HPDE6-E6E7 (cell line): ENCODE measurements at regions not wholly inside any gene's neighbourhood (a gene's known extent, or its start where the extent isn't known, plus 50 kb on each side); places are given as distances from the start of the nearest gene placed in this dataset.
"Not testable (repeated sequence)": the region's sequence is repeated elsewhere in the genome, so short reads cannot be mapped to it uniquely, and the experiment has no call there.

ENCODE experiments used
- DNase-seq: peaks from one replicate; pipeline ENCODE4 v3.0.0; 2011; ENCODE audit warnings: missing footprints; ENCODE audit errors: extremely low spot score

DNA sequence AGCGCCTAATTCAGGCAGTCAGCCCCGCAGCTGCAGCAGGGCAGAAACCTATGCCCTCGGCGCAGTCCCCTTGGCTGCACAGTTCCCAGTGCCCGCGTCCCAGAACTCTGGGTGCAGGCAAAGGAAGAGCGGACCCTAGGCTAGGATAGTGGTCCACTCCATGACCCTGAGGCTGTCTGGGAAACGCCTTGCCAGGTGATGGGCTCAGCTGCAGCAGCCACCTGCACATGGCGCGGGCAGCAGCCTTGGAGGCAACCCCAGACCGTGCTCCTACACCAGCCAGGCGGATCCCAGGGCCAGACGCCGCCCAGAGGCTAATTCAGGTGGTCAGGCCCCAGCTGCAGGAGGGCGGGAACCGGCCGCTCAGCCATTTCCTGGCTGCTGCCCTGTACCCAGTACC is 83.0 kb downstream of the POTEC start:
- not testable (repeated sequence) for DNase-seq

DNA sequence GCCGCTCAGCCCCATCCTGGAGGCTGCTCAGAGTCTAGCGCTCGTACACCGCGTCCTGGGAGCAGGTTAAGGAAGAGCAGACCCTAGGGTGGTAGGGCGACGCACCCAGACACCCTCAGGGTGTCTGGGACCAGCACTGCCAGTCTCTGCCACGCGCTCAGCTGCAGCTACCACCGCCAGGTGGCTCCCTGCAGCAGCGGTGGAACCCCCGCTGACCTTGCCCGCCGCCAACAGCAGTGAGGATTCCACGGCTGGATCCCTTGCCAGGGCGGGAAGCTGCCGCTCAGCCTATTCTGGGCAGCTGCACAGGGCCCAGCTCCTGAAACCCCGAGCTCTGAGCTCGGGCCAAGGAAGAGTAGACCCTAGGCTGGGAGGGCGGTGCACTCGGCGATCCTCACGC is 83.6 kb downstream of the POTEC start:
- not testable (repeated sequence) for DNase-seq

DNA sequence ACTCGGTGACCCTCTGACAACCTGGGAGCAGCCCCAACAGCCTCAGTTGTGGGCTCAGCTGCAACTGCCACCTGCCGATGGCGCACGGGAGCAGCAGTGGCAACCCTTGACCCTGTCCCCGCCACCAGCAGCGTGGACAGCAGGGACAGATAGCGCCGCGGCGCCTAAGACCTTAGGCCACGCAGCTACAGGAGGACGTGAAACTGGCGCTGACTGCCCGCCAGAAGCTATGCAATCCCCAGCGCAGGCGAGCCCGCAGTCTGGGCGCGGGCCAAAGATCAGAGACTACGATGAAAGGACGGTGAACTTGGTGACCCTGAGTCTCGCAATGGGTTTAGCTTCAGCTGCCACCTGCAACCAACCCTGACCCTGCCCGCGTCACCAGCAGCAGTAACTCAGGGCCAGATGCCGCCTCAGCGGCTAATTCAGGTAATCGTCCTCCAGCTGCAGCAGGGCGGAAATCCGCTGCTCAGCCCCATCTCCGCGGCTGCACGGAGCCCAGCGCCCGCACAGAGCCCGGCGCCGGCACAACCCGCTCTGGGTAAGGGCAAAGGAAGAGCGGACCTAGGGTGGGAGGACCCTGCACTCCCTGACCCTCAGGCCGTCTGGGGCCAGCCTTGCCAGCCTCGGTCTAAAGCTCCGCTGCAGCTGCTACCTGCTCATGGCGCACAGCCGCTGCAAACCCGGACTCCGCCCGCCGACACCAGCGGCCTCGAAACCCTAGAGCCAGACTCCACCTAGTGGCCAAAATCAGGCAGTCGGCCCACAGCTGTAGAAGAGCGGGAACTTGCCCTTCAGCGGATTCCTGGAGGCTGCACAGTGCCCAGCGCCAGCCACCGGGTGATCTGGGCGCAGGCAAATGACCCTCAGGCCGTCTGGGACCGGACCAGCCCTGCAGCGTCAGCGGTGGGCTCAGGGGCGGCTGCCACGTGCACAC is 85.1 kb downstream of the POTEC start:
- not testable (repeated sequence) for DNase-seq

DNA sequence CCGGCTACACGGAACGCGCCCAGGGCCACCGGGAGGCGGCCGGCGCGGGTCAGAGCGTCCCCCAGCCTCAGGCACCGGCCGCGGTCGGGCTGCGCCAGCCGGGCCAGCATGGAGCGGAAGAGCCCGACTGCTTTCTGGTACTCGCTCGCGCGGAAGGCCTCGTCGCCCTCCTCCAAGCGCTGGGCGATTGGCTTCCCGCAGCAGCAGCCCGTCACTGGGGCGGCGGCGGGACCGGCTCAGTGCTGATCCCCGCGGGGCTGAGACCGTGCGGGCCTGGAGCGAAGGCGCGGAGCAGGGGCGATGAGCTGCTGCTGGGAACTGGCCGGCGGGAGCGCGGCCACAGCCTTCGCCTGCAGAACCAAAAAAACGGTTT is 92.8 kb downstream of the POTEC start:
- not testable (repeated sequence) for DNase-seq

DNA sequence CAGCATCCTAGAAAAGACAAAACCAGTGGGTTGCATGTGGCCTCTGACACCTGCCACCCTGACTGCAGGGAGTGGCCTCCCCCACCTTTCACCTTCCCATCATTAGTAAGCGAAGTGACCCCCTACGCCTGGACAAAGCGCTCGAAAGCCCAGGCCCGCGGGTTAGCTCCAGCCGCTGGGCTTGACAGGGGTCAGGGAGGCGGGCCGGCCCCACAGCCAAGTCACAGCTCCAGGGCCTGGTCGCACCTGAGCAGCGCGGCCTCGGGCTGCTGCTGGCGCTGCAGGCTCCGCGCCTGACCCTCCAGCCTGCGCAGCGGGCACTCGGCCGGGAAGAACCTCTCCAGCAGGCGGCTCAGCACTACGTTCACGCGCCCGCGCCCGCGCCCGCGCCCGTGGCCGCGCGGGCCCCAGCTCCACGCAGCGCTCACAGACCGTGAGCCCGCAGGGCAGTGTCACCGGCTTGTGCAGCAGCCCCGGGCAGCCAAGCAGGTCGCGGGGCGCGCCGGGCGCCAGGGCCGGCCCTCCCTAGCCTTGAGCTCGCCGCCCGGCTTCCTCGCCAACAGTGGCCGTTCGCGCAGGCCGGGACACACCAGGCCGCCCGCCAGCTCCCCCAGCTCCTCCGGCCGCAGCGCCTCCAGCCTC is 93.3 kb downstream of the POTEC start:
- not testable (repeated sequence) for DNase-seq

DNA sequence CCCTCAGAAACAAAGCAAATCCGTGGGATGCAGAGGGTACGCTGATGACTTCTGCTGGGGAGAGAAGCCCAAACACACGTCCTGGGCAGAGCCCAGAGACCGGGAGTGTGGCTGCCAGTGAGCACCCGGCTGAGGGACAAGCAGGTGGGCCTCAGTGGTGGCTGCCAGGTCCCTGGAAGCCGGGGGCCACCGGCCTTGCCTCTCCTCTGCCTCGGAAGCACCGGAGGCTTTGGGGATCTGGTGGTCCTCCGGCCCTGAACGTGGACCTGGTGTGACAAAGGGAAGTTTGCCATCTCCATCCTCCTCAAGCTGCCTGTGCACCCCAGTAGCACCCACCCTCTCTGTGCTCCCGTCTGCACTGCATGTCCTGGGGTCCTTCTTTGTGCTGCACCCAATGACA is 94.3 kb downstream of the POTEC start:
- not testable (repeated sequence) for DNase-seq

DNA sequence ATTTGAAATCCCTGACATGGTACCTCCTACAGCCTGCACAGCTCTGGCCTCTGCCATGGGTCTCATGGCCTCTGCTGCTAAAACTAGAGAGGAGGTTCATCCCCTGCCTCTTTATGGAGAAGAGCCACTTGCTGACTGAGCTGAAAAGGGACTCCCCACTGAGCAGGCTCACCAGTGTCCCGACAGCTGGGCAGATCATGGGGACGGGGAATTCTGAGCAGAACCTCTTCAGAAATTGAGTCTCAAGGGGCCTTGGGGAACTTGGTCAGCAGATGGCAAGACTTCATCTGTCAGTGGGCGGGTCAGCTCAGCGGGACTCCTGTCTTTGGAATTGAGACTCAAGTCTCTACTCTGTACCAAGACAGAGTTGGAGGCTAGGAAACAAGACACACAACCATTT is 95.7 kb downstream of the POTEC start:
- not testable (repeated sequence) for DNase-seq

DNA sequence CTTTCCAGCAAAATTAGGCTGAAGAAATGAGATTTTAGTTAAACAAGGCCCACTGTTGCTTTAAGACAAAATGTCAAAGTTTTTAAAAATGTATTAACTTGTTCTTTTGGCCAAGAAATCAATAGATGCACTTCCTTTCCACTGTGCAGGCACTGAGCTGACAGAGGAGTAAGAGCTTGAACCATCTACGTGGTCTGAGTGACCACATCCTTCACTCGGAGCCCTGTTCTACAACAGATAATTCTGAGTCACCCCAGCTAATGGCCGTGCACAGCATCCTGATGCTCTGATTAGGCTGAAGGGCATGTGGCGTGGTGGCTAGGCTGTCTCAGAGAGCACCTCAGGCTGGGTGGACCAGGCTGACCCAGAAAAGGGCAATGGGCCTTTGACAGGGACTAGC is 107.9 kb downstream of the POTEC start:
- not testable (repeated sequence) for DNase-seq

DNA sequence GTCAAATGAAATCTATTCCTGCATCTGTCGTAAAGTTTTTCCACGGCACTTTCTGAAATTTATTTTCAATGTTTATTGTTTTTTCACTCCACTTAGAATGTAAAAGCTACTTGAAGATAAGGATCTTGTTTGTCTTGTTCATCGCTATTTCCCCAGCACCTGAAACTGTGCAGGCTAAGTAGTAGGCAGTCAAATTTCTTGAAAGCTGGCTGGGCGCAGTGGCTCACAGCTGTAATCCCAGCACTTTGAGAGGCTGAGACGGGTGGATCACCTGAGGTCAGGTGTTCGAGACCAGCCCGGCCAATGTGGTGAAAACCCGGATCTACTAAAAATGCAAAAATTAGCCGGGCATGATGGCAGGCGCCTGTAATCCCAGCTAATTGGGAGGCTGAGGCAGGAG is 111.0 kb downstream of the POTEC start:
- DNase-seq: not testable (repeated sequence)

DNA sequence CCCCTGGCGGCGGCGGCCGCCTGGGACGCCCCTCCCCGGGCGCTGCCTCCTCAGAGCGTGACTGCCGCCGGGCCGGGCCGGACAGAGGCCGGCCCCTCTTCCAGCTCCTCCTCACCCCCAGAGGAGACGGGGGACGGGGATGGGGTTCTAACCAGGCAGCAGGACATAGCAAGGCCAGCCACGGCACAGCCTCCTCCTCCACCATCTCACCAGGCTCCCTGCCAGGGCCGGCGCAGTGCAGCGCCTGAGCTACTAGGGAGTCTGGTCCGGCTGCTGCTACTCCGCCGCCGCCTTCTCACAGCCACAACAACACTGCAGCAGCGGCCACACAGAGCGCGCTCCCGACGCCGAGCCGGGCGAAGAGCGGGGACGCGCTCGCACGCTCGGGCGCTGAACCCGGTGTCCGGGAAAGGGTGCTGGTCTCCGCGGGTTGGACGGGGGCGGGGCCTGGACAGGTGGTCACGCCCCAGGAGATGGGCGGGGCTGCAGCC is 112.3 kb downstream of the POTEC start:
- DNase-seq: not testable (repeated sequence)

DNA sequence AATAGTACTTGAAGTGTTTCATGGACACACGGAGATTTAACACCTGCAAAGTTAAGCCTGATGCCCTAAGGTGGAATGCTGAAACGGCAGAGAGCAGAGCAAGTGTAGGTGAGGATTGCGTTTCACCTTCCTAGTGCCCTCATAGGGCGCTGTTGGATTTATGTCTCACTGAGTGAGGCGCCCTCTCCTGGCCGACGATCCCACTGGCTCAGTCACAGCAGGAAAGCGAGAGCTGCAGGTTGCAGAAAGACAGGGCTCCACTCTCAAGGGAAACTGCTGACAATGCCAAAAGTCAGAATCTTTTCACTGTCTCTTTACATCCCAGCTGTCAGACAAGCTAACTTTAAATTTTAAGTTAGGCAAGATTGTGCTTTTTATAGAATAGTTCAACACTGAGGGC is 127.6 kb downstream of the POTEC start:
- not testable (repeated sequence) for DNase-seq

DNA sequence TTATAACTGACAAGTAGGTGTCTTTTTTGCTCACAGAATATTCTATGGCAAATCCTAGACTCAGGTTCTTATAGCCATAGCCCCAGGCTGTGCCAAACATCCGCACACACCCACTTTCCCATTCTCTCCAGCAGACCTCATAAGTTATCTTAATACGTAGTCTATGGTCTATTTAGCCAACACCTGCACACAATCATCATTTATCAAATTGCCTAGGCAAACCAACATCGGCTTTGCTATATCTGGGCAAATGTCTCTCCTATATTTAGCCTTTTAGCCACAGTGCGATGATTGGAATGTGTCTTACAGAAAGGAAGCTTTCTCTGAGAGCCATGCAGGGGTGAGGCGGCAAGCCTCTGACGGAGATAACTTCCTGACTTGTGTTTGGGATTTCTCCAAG is 128.0 kb downstream of the POTEC start:
- not testable (repeated sequence) for DNase-seq

DNA sequence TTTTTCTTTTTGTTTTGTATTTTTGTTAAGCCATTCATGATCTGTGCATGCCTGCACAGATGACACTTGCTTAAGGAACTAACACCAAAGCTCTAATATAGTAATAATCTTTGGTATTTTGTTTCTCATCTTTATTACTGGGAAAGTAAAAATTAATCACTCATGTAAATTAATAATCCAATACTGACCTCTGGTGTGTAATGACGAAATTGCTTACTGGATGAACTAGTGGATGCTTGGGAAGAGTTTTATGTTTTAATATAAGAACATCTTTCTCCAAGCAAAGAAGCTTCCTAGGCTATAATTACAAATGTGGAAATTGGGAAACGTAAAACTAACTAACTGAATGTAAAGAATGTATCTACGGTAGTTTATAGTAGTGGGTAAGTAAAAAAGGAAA is 147.9 kb downstream of the POTEC start:
- not testable (repeated sequence) for DNase-seq

DNA sequence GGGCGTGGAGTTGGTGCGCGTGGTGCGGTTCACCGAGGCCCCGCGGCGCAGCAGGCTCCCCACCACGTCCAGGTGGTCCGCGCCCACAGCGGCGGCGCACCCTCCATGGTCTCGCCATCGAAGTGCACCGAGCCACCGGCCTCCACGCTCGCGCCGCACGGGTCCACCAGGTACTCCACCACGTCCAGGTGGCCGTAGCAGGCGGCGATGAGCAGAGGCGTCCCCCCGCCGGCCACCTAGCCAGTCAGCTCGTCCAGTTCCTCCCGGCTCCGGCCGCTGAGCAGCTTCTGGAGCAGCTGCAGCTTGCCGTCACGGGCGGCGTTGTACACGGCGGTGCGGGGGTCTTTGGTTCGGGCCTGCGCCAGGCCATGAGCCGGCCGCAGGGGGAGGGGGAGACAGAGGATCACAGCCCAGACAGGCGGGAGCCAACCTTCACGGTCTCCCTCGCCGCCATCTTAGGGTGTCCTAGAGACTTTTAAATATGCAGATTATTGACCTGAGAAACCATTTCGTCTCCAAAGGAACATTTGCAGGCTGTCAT is 149.8 kb downstream of the POTEC start:
- not testable (repeated sequence) for DNase-seq

DNA sequence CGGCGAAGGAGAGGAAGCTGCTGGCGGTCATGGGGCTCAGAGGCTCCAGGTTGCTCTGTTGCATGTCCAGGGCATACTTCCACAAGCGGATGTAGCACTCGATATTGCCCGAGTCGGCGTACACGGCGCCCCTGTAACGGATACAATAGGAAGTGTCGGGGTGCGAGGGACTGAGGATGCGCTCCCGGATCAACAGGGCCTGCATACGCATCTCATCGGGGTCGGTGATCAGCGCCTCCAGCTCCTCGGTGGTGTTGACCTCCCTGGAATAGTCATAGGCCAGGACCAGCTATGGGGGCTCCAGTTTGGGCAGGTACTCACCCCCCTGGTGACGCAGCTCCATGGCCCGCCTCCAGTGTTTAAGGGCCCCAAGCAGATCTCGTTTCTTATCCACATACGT is 150.8 kb downstream of the POTEC start:
- DNase-seq: not testable (repeated sequence)

DNA sequence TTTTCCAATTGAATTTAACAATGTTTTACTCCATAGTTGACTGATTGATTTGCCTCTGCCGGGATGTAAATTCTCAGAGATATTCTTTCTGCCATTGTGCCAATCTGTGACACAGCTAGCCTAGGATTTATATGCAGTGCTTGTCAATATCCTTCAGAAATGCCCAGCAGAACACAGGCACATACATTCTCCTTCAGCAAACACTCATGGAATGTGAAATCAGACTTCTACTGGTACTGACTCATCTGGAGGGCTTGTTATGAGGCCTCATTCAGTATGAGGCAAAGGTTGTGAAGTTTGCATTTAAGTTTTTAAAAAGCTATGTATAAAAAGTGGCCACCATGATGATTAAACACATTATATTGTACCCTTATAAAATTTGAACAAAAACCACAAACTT is 158.4 kb downstream of the POTEC start:
- DNase-seq: not testable (repeated sequence)

DNA sequence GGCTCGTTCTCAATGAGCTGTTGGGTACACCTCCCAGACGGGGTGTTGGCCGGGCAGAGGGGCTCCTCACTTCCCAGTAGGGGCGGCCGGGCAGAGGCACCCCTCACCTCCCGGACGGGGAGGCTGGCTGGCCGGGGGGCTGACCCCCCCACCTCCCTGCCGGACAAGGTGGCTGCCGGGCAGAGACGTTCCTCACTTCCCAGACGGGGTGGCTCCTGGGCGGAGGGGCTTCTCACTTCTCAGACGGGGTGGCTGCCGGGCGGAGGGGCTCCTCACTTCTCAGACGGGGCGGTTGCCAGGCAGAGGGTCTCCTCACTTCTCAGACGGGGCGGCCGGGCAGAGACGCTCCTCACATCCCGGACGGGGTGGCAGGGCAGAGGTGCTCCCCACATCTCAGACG is 160.7 kb downstream of the POTEC start:
- DNase-seq: not testable (repeated sequence)

DNA sequence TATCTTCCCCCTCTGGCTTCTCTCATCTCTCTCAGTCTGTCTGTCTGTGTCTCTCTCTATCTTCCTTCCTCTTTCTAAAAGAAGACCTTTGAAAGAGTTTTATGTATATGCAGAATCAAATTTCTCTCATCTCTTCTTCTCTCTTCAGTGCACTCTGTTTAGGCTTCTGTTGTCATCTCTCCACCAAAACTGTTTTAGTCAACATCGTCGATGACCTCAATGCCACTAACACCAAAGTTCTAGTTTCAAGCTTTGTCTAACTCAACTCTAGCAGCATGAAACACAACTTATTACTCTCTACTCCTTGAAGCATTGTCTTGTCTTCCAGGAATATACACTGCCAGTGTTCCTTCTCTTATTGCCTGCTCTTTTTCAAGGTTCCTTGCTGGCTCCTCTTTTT is 163.9 kb downstream of the POTEC start:
- not testable (repeated sequence) for DNase-seq

DNA sequence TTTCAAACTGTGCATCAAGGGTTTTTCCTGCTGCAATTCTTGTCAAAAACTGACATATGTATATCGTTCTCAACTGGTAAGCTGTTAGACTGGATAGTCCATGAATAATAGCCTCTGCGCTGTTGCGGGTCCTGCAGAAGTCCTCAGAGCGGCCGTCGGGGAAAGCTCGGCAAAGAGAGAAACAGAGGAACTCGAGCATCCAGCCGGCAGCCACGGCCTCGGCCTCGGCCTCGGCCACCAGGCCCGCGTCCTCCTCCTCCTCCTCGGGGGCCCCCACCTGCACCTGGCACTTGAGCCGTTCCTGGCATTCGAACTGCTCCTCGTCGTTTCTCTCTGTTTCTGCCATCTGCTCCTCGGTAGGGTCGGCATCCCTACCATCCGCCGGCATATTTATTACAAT is 165.0 kb downstream of the POTEC start:
- DNase-seq: not testable (repeated sequence)

DNA sequence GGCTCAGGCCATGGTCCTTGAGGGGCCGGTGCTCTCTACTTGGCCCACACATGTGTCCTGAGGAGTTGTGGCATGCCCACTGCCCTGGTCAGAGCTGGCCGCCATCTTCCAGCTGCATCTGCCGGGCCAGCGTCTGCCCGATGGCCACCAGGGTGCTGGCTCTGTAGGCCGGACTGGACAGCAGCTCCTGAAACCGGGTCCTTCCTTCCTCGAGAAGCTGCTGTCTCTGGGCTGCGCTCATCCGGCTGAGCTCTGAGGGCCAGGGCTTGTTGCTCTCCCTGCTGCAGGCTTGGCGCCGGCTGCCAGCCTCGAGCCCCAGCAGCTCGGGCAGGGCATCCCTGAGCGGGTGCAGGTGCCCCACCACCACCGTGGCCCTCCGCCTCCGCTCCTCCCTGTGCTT is 182.1 kb downstream of the POTEC start:
- DNase-seq: not testable (repeated sequence)

DNA sequence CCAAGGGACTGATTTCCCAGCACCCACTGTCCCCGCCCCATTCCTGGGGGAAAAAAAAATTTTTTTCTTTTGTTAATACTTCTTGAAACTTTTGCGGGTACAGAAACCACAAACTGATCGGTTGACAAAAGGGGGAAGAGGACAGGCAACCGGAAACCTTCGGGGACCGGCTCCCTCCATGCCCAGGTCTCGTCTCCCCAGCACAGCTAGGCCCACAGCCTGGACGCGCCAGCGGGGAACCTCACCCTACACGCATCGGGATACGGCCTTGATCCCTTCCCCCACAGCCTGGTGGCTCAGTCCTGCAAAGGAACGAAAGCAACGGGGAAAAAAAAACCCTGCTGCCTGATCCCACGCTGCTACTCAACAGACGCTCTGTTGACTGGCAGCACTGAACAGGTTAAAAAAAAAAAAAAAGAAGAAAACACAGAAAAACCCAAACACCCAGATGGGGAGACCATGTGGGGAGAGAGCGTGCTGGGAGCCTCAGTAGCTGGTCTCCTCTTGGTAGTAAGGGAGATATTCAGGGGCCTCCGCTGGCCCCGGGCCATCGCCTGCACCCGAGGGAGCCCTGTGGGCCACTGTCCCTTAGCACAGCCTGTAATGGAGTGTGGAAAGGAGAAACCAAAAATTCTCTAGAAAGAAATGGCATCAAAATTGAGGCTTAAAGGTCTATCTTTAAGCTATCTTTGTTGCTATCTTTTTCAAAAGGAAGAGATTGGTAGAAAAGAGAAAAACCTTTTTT is 185.7 kb downstream of the POTEC start:
- DNase-seq: not testable (repeated sequence)

DNA sequence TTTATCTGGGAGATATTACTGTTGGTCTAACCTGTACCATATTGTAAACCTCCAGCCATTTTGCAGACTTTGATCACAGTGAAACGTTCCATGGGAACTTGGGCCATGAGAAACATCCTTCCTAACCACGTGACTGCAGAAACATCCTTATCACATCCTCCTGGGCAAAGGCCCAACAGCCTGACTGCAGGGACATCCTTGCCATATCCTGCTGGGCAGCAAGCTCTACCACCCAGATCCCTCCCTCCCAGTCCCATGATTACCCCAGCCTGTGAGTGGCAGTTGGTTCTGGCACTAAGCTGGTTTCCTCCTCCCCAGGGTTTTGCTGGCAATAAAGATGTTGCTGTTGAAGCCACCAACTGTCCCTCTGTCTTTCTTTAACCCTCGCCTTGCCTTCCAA is 201.2 kb downstream of the POTEC start:
- DNase-seq: not testable (repeated sequence)
